ENCODE measurements at regions not wholly inside any gene's neighbourhood (a gene's known extent, or its start where the extent isn't known, plus 50 kb on each side); places are given as distances from the start of the nearest gene placed in this dataset.

- Mint-ChIP-seq H3K36me3 (no peaks in the 10 kb centered on the region), H3K27ac (no peak overlapping the region), H3K27me3 (peaks cover 4 to 13% of the 10 kb centered on the region in 2 donors), H3K9me3 (peaks cover 0 to 3% (median 0%) of the 10 kb centered on the region in 8 donors), H3K4me1 (peaks cover 0 to 1% (median 0%) of the 10 kb centered on the region in 4 donors), H3K4me3 (no peak overlapping the region)
- ChIA-PET POLR2A (ENCODE audit: partially characterized antibody) (no interaction called here), CTCF (ENCODE audit: partially characterized antibody) (no interaction called here)
- Histone ChIP-seq H3K9me3 (ENCODE audit: control insufficient read depth in 1 of 2, low read length in 2 of 2) (no peaks in the 10 kb centered on the region), H3K4me1 (ENCODE audit: insufficient read depth, low read length) (no peaks in the 10 kb centered on the region), H3K27me3 (ENCODE audit: insufficient read depth, low read length) (no peaks in the 10 kb centered on the region), H3K4me3 (ENCODE audit: low read length in 2 of 2) (no peak overlapping the region), H3K27ac (ENCODE audit: low read depth, low read length) (no peak overlapping the region), H3K36me3 (ENCODE audit: insufficient read depth, low read length) (no peaks in the 10 kb centered on the region)
- intact Hi-C loops (cut with micrococcal nuclease): no loop called here
- no peak for DNase-seq
These were observed 70.9 kb upstream of the PLEKHG1 start for GRCh38 chr6:150528648-150529285.

- peaks cover 0 to 1% (median 0%) of the 10 kb centered on the region in 4 donors for H3K4me1 Mint-ChIP-seq
- Histone ChIP-seq H3K4me1 (ENCODE audit: insufficient read depth, low read length) (no peaks in the 10 kb centered on the region), H3K36me3 (ENCODE audit: insufficient read depth, low read length) (no peaks in the 10 kb centered on the region), H3K4me3 (ENCODE audit: low read length in 2 of 2) (no peak overlapping the region), H3K9me3 (ENCODE audit: control insufficient read depth in 1 of 2, low read length in 2 of 2) (no peaks in the 10 kb centered on the region), H3K27me3 (ENCODE audit: insufficient read depth, low read length) (no peaks in the 10 kb centered on the region), H3K27ac (ENCODE audit: low read depth, low read length) (no peak overlapping the region)
- CTCF ChIA-PET (ENCODE audit: partially characterized antibody): no interaction called here
- H3K9me3 Mint-ChIP-seq: peaks cover 0 to 3% (median 0%) of the 10 kb centered on the region in 8 donors
- intact Hi-C loops (cut with micrococcal nuclease): no loop called here
- POLR2A ChIA-PET (ENCODE audit: partially characterized antibody): no interaction called here
- H3K27me3 Mint-ChIP-seq: peaks cover 4 to 13% of the 10 kb centered on the region in 2 donors
- no peak for DNase-seq
- no peak overlapping the region for H3K4me3 Mint-ChIP-seq
- H3K27ac Mint-ChIP-seq: no peak overlapping the region
- H3K36me3 Mint-ChIP-seq: no peaks in the 10 kb centered on the region
These were observed 70.0 kb upstream of the PLEKHG1 start for GRCh38 chr6:150529646-150530045.

- Mint-ChIP-seq H3K4me1 (peaks cover 0 to 1% (median 0%) of the 10 kb centered on the region in 4 donors), H3K4me3 (no peak overlapping the region), H3K9me3 (peaks cover 0 to 5% (median 0%) of the 10 kb centered on the region in 8 donors), H3K27me3 (peaks cover 6 to 11% of the 10 kb centered on the region in 2 donors), H3K36me3 (no peaks in the 10 kb centered on the region), H3K27ac (no peak overlapping the region)
- no peak overlapping the region for H3K4me3 ChIP-seq (ENCODE audit: low read length in 2 of 2)
- no peaks in the 10 kb centered on the region for H3K4me1 ChIP-seq (ENCODE audit: insufficient read depth, low read length)
- no peak overlapping the region for H3K27ac ChIP-seq (ENCODE audit: low read depth, low read length)
- ChIA-PET CTCF (ENCODE audit: partially characterized antibody) (no interaction called here), POLR2A (ENCODE audit: partially characterized antibody) (no interaction called here)
- DNase-seq: no peak
- no peaks in the 10 kb centered on the region for H3K9me3 ChIP-seq (ENCODE audit: control insufficient read depth in 1 of 2, low read length in 2 of 2)
- H3K36me3 ChIP-seq (ENCODE audit: insufficient read depth, low read length): no peaks in the 10 kb centered on the region
- intact Hi-C loops (cut with micrococcal nuclease): no loop called here
- H3K27me3 ChIP-seq (ENCODE audit: insufficient read depth, low read length): no peaks in the 10 kb centered on the region
These were observed 67.7 kb upstream of the PLEKHG1 start for GRCh38 chr6:150531957-150532356.

- Mint-ChIP-seq H3K4me3 (no peak overlapping the region), H3K27me3 (peaks cover 3 to 5% of the 10 kb centered on the region in 2 donors), H3K9me3 (peaks cover 0 to 5% (median 0%) of the 10 kb centered on the region in 8 donors), H3K27ac (no peak overlapping the region), H3K36me3 (no peaks in the 10 kb centered on the region), H3K4me1 (no peaks in the 10 kb centered on the region)
- no peaks in the 10 kb centered on the region for H3K9me3 ChIP-seq (ENCODE audit: control insufficient read depth in 1 of 2, low read length in 2 of 2)
- ChIA-PET POLR2A (ENCODE audit: partially characterized antibody) (no interaction called here), CTCF (ENCODE audit: partially characterized antibody) (no interaction called here)
- DNase-seq: no peak
- intact Hi-C loops (cut with micrococcal nuclease): no loop called here
- no peaks in the 10 kb centered on the region for H3K4me1 ChIP-seq (ENCODE audit: insufficient read depth, low read length)
- H3K27me3 ChIP-seq (ENCODE audit: insufficient read depth, low read length): no peaks in the 10 kb centered on the region
- no peak overlapping the region for H3K4me3 ChIP-seq (ENCODE audit: low read length in 2 of 2)
- H3K27ac ChIP-seq (ENCODE audit: low read depth, low read length): no peak overlapping the region
- no peaks in the 10 kb centered on the region for H3K36me3 ChIP-seq (ENCODE audit: insufficient read depth, low read length)
These were observed 65.1 kb upstream of the PLEKHG1 start for GRCh38 chr6:150534553-150534952.

GRCh38 chr6:150535151-150535804 lies 64.4 kb upstream of the PLEKHG1 start:
- Mint-ChIP-seq H3K9me3 (peaks cover 0 to 7% (median 0%) of the 10 kb centered on the region in 8 donors), H3K4me1 (no peaks in the 10 kb centered on the region), H3K27ac (no peak overlapping the region), H3K36me3 (no peaks in the 10 kb centered on the region), H3K4me3 (no peak overlapping the region), H3K27me3 (peaks cover 4 to 6% of the 10 kb centered on the region in 2 donors)
- Histone ChIP-seq H3K4me3 (ENCODE audit: low read length in 2 of 2) (no peak overlapping the region), H3K4me1 (ENCODE audit: insufficient read depth, low read length) (no peaks in the 10 kb centered on the region), H3K9me3 (ENCODE audit: control insufficient read depth in 1 of 2, low read length in 2 of 2) (no peaks in the 10 kb centered on the region), H3K27me3 (ENCODE audit: insufficient read depth, low read length) (no peaks in the 10 kb centered on the region), H3K36me3 (ENCODE audit: insufficient read depth, low read length) (no peaks in the 10 kb centered on the region), H3K27ac (ENCODE audit: low read depth, low read length) (no peak overlapping the region)
- no peak for DNase-seq
- ChIA-PET CTCF (ENCODE audit: partially characterized antibody) (no interaction called here), POLR2A (ENCODE audit: partially characterized antibody) (no interaction called here)
- intact Hi-C loops (cut with micrococcal nuclease): no loop called here

- Histone ChIP-seq H3K4me1 (ENCODE audit: insufficient read depth, low read length) (no peaks in the 10 kb centered on the region), H3K27me3 (ENCODE audit: insufficient read depth, low read length) (no peaks in the 10 kb centered on the region), H3K9me3 (ENCODE audit: control insufficient read depth in 1 of 2, low read length in 2 of 2) (no peaks in the 10 kb centered on the region), H3K36me3 (ENCODE audit: insufficient read depth, low read length) (no peaks in the 10 kb centered on the region), H3K27ac (ENCODE audit: low read depth, low read length) (no peak overlapping the region), H3K4me3 (ENCODE audit: low read length in 2 of 2) (no peak overlapping the region)
- H3K27ac Mint-ChIP-seq: no peak overlapping the region
- POLR2A ChIA-PET (ENCODE audit: partially characterized antibody): no interaction called here
- no peak overlapping the region for H3K4me3 Mint-ChIP-seq
- CTCF ChIA-PET (ENCODE audit: partially characterized antibody): no interaction called here
- no peaks in the 10 kb centered on the region for H3K4me1 Mint-ChIP-seq
- intact Hi-C loops (cut with micrococcal nuclease): no loop called here
- H3K27me3 Mint-ChIP-seq: peaks cover 4 to 6% of the 10 kb centered on the region in 2 donors
- H3K9me3 Mint-ChIP-seq: peaks cover 0 to 7% (median 0%) of the 10 kb centered on the region in 8 donors
- no peaks in the 10 kb centered on the region for H3K36me3 Mint-ChIP-seq
- DNase-seq: no peak
These were observed 63.9 kb upstream of the PLEKHG1 start for GRCh38 chr6:150535818-150536220.

- Mint-ChIP-seq H3K27me3 (peaks cover 6% of the 10 kb centered on the region in 2 donors), H3K4me3 (no peak overlapping the region), H3K36me3 (no peaks in the 10 kb centered on the region), H3K9me3 (peaks cover 0 to 3% (median 0%) of the 10 kb centered on the region in 8 donors), H3K4me1 (no peaks in the 10 kb centered on the region), H3K27ac (no peak overlapping the region)
- Histone ChIP-seq H3K9me3 (ENCODE audit: control insufficient read depth in 1 of 2, low read length in 2 of 2) (no peaks in the 10 kb centered on the region), H3K27me3 (ENCODE audit: insufficient read depth, low read length) (no peaks in the 10 kb centered on the region), H3K4me3 (ENCODE audit: low read length in 2 of 2) (no peak overlapping the region), H3K27ac (ENCODE audit: low read depth, low read length) (no peak overlapping the region), H3K4me1 (ENCODE audit: insufficient read depth, low read length) (no peaks in the 10 kb centered on the region), H3K36me3 (ENCODE audit: insufficient read depth, low read length) (no peaks in the 10 kb centered on the region)
- ChIA-PET POLR2A (ENCODE audit: partially characterized antibody) (no interaction called here), CTCF (ENCODE audit: partially characterized antibody) (no interaction called here)
- DNase-seq: no peak
- intact Hi-C loops (cut with micrococcal nuclease): no loop called here
These were observed 62.9 kb upstream of the PLEKHG1 start for GRCh38 chr6:150536835-150537234.

Measured in CD4-positive, alpha-beta memory T cell (primary cell).